IMR-90 (cell line): ENCODE measurements at regions not wholly inside any gene's neighbourhood (a gene's known extent, or its start where the extent isn't known, plus 50 kb on each side); places are given as distances from the start of the nearest gene placed in this dataset.

Source experiments
- ATAC-seq: fragments of 200-7000 bp; cut with Tn5 transposase; 2 replicates; pipeline ENCODE4 v1.9.1; 2020; ENCODE audit warnings: low read depth, mild to moderate bottlenecking, moderate library complexity
- BruUV-seq: library from RNA; stranded (reverse); fragments of 400-500 nt; replicated peaks from 2 replicates; lab custom pipeline; 2021; lab: Mats Ljungman, UMichigan
- CTCF ChIA-PET: fragments of 300-600 bp; formaldehyde crosslinking; extraction: SDS; loops from one replicate; lab custom pipeline; 2021; ENCODE audit warnings: antibody characterized with exemption; lab: Yijun Ruan, JAX
- POLR2A ChIA-PET: fragments of 300-600 bp; sonication (Branson Sonifier 250); formaldehyde crosslinking; loops from one replicate; lab custom pipeline; 2022; ENCODE audit warnings: antibody characterized with exemption; ENCODE audit not compliant: unreplicated experiment; lab: Charles Lee
- DNase-seq: peaks from one replicate; pipeline ENCODE4 v3.0.0; 2013
- H2AFZ ChIP-seq: replicated peaks from 2 replicates; pipeline ENCODE3; 2013; ENCODE audit warnings: low read length, mild to moderate bottlenecking; ENCODE audit not compliant: poor library complexity
- H2AK5ac ChIP-seq: 2 replicates; pipeline ENCODE4 v1.6.1; 2013; ENCODE audit warnings: low read depth, low read length, inconsistent platforms
- H2AK9ac ChIP-seq: replicated peaks from 2 replicates; pipeline ENCODE3; 2013; ENCODE audit warnings: mild to moderate bottlenecking, low read depth, low read length, moderate library complexity; ENCODE audit not compliant: poor library complexity
- H2BK120ac ChIP-seq: 2 replicates; pipeline ENCODE4 v1.6.1; 2013; ENCODE audit warnings: low read depth, low read length, inconsistent platforms
- H2BK15ac ChIP-seq: 3 replicates; pipeline ENCODE4 v1.6.1; 2013; ENCODE audit warnings: low read depth, low read length, inconsistent platforms
- H2BK20ac ChIP-seq: 2 replicates; pipeline ENCODE4 v1.6.1; 2013; ENCODE audit warnings: low read depth, mild to moderate bottlenecking, inconsistent platforms, low read length, moderate library complexity
- H2BK5ac ChIP-seq: 2 replicates; pipeline ENCODE4 v1.6.1; 2013; ENCODE audit warnings: mild to moderate bottlenecking, low read depth, low read length, inconsistent platforms; ENCODE audit not compliant: poor library complexity, severe bottlenecking
- H3K14ac ChIP-seq: replicated peaks from 2 replicates; pipeline ENCODE4 v1.6.1; 2013; ENCODE audit warnings: low read depth, low read length, inconsistent platforms
- H3K18ac ChIP-seq: 2 replicates; pipeline ENCODE4 v1.6.1; 2013; ENCODE audit warnings: low read depth, low read length, control low read depth
- H3K23ac ChIP-seq: 2 replicates; pipeline ENCODE4 v1.6.1; 2013; ENCODE audit warnings: low read depth, low read length, inconsistent platforms
- H3K27ac ChIP-seq: 2 replicates; pipeline ENCODE4 v1.5.1; 2013; ENCODE audit warnings: mild to moderate bottlenecking, control low read depth, low read length; ENCODE audit not compliant: insufficient read depth
- H3K27me3 ChIP-seq: 2 replicates; pipeline ENCODE4 v1.6.1; 2013; ENCODE audit warnings: low read length; ENCODE audit not compliant: control insufficient read depth, insufficient read depth
- H3K36me3 ChIP-seq: 2 replicates; pipeline ENCODE4 v1.6.1; 2013; ENCODE audit warnings: low read length, mixed read lengths; ENCODE audit not compliant: control insufficient read depth, insufficient read depth
- H3K4ac ChIP-seq: 2 replicates; pipeline ENCODE4 v1.6.1; 2013; ENCODE audit warnings: low read depth, low read length, inconsistent platforms
- H3K4me1 ChIP-seq: 2 replicates; pipeline ENCODE4 v1.6.1; 2013; ENCODE audit warnings: low read length, mixed read lengths; ENCODE audit not compliant: control insufficient read depth, insufficient read depth
- H3K4me2 ChIP-seq: 2 replicates; pipeline ENCODE4 v1.6.1; 2013; ENCODE audit warnings: low read depth, mild to moderate bottlenecking, control low read depth, low read length, moderate library complexity
- H3K4me3 ChIP-seq: 2 replicates; pipeline ENCODE4 v1.5.1; 2013; ENCODE audit warnings: low read depth, mild to moderate bottlenecking, control low read depth, low read length, moderate library complexity; ENCODE audit not compliant: insufficient read depth
- H3K56ac ChIP-seq: 2 replicates; pipeline ENCODE4 v1.6.1; 2013; ENCODE audit warnings: low read length, inconsistent platforms; ENCODE audit not compliant: insufficient read depth; ENCODE audit errors: extremely low read depth
- H3K79me1 ChIP-seq, 2 experiments: 2 replicates each; pipeline ENCODE4 v1.6.1; 2013; ENCODE audit warnings: low read length in 2 of 2, inconsistent platforms in 1 of 2, low read depth in 1 of 2
- H3K9ac ChIP-seq: 2 replicates; pipeline ENCODE4 v1.6.1; 2013; ENCODE audit warnings: low read depth, low read length, control low read depth
- H3K9me1 ChIP-seq: 2 replicates; pipeline ENCODE4 v1.6.1; 2013; ENCODE audit warnings: low read length, inconsistent platforms; ENCODE audit not compliant: insufficient read depth
- H3K9me3 ChIP-seq: 2 replicates; pipeline ENCODE4 v1.6.1; 2013; ENCODE audit warnings: low read length; ENCODE audit not compliant: control insufficient read depth, insufficient read depth
- H4K20me1 ChIP-seq: 2 replicates; pipeline ENCODE4 v1.6.1; 2013; ENCODE audit warnings: low read length, inconsistent platforms; ENCODE audit not compliant: insufficient read depth
- H4K5ac ChIP-seq: 2 replicates; pipeline ENCODE4 v1.6.1; 2013; ENCODE audit warnings: mild to moderate bottlenecking, low read depth, low read length, control low read depth
- H4K8ac ChIP-seq, 2 experiments: 2 replicates each; pipeline ENCODE4 v1.6.1; 2013; ENCODE audit warnings: low read depth in 2 of 2, low read length in 2 of 2, control low read depth in 1 of 2, inconsistent platforms in 1 of 2
- H4K91ac ChIP-seq: 2 replicates; pipeline ENCODE4 v1.6.1; 2013; ENCODE audit warnings: low read depth, low read length, inconsistent platforms; ENCODE audit not compliant: insufficient read depth
- BHLHE40 ChIP-seq: fragments of 150-350 bp; IDR thresholded peaks from 2 replicates; pipeline ENCODE4 v1.6.1; 2016; ENCODE audit warnings: mild to moderate bottlenecking, low read depth, low read length
- CEBPB ChIP-seq: IDR thresholded peaks from 2 replicates; pipeline ENCODE4 v1.6.1; 2012; ENCODE audit warnings: low read depth, low read length, improper control_type of control experiment
- CHD1 ChIP-seq: IDR thresholded peaks from 2 replicates; pipeline ENCODE4 v1.6.1; 2012; ENCODE audit warnings: low read depth, low read length, improper control_type of control experiment
- CTCF ChIP-seq: conservative IDR thresholded peaks from 2 replicates; pipeline ENCODE4 v1.5.1; 2012; ENCODE audit warnings: mild to moderate bottlenecking, low read depth, low read length, improper control_type of control experiment
- ELK1 ChIP-seq: fragments of 150-350 bp; IDR thresholded peaks from 2 replicates; pipeline ENCODE4 v1.6.1; 2016; ENCODE audit warnings: low read depth, mild to moderate bottlenecking, low read length, moderate library complexity, borderline replicate concordance
- POLR2A ChIP-seq: IDR thresholded peaks from 2 replicates; pipeline ENCODE4 v1.6.1; 2012; ENCODE audit warnings: mild to moderate bottlenecking, low read depth, low read length
- RCOR1 ChIP-seq: IDR thresholded peaks from 2 replicates; pipeline ENCODE4 v1.6.1; 2012; ENCODE audit warnings: mild to moderate bottlenecking, low read length, improper control_type of control experiment; ENCODE audit not compliant: insufficient replicate concordance
- RFX5 ChIP-seq: IDR thresholded peaks from 2 replicates; pipeline ENCODE4 v1.8.0; 2012; ENCODE audit warnings: low read depth, mild to moderate bottlenecking, low read length, moderate library complexity
- SMC3 ChIP-seq: fragments of 150-350 bp; IDR thresholded peaks from 2 replicates; pipeline ENCODE4 v1.6.1; 2016; ENCODE audit warnings: low read depth, mild to moderate bottlenecking, antibody characterized with exemption, low read length, moderate library complexity
- USF2 ChIP-seq: fragments of 150-350 bp; IDR thresholded peaks from 2 replicates; pipeline ENCODE4 v1.6.1; 2017; ENCODE audit warnings: mild to moderate bottlenecking, antibody characterized with exemption, low read length, low read depth
- WGBS, 2 experiments: methylation state at CpG; one replicate each; pipeline versions ENCODE4 v1.1.5 to v1.1.7; 2013; ENCODE audit warnings: missing lambda C conversion rate in 2 of 2; ENCODE audit not compliant: insufficient read length in 1 of 2; ENCODE audit errors: extremely low coverage in 2 of 2; 5-methylcytosine and 5-hydroxymethylcytosine counted together
- dilution Hi-C: fragments of 300-500 bp; cut with HindIII; formaldehyde crosslinking; loops from one replicate; pipeline ENCODE4 v1.14.3; 2018; ENCODE audit warnings: low sequenced_read_pairs; ENCODE audit not compliant: unreplicated experiment
- in situ Hi-C: fragments of 300-500 bp; cut with MboI; formaldehyde crosslinking; loops from 3 replicates; pipeline ENCODE4 v1.14.3; 2019; ENCODE audit warnings: low sequenced_read_pairs, inconsistent platforms, mixed read lengths
- intact Hi-C: fragments of 100-400 bp; cut with micrococcal nuclease; formaldehyde crosslinking; loops from 2 replicates; pipeline ENCODE4 v1.10.0; 2022

GRCh38 chr3:144923046-144923775 is 951.6 kb downstream of the DIPK2A start:
- Histone ChIP-seq H3K4me1 (no peaks in the 10 kb centered on the region), H4K5ac (no peak overlapping the region), H3K36me3 (no peaks in the 10 kb centered on the region), H3K23ac (no peak overlapping the region), H2BK15ac (no peak overlapping the region), H2BK20ac (no peak overlapping the region), H3K9me1 (no peaks in the 10 kb centered on the region), H4K91ac (no peak overlapping the region), H4K8ac (no peak overlapping the region), H3K27ac (no peak overlapping the region), H3K4me3 (no peak overlapping the region), H3K4me2 (no peak overlapping the region), H2AFZ (no peak overlapping the region), H3K9ac (no peak overlapping the region), H2BK5ac (no peak overlapping the region), H3K56ac (no peak overlapping the region), H3K9me3 (peaks cover 4% of the 10 kb centered on the region), H2AK9ac (no peak overlapping the region), H4K20me1 (no peaks in the 10 kb centered on the region), H2AK5ac (no peak overlapping the region), H3K14ac (no peak overlapping the region), H3K18ac (no peak overlapping the region), H3K79me1 (no peaks in the 10 kb centered on the region), H3K27me3 (no peaks in the 10 kb centered on the region), H3K4ac (no peak overlapping the region), H2BK120ac (no peak overlapping the region)
- ChIA-PET CTCF (no interaction called here), POLR2A (no interaction called here)
- DNase-seq = no peak
- WGBS, 2 experiments = no CpG with 5 or more reads among the region's 3 CpGs
- in situ Hi-C loops (no loop called here), dilution Hi-C loops (no loop called here), intact Hi-C loops (no loop called here)
- no TSS peak for BruUV-seq
- TF ChIP-seq BHLHE40 (no peak), CEBPB (no peak), USF2 (no peak), SMC3 (no peak), CHD1 (no peak), RFX5 (no peak), CTCF (no peak), RCOR1 (no peak), ELK1 (no peak), POLR2A (no peak)
- no peak for ATAC-seq
